ENCODE measurements at regions not wholly inside any gene's neighbourhood (a gene's known extent, or its start where the extent isn't known, plus 50 kb on each side); places are given as distances from the start of the nearest gene placed in this dataset.

- no peak overlapping the region for H3K27ac ChIP-seq
- no peaks in the 10 kb centered on the region for H3K36me3 ChIP-seq
- H3K4me3 ChIP-seq = no peak overlapping the region
- intact Hi-C loops (cut with DNase I) = no loop called here
- DNase-seq = no peak
- no peaks in the 10 kb centered on the region for H3K4me1 ChIP-seq (ENCODE audit: insufficient read depth)
- TF ChIP-seq CTCF (IDR thresholded peaks at IDR 0.05) = no peak
- no peak for TF ChIP-seq EP300 (IDR thresholded peaks at IDR 0.05)
- TF ChIP-seq POLR2A (IDR thresholded peaks at IDR 0.05) = no peak
- H3K9me3 ChIP-seq = no peaks in the 10 kb centered on the region
- WGBS, 3 donors = 43 to 46% (median 44%) methylated on average over 12 of the region's 12 CpGs
- no peaks in the 10 kb centered on the region for H3K27me3 ChIP-seq
These were observed 141.7 kb downstream of the EDN3 start for GRCh38 chr20:59441860-59442810.

DNA sequence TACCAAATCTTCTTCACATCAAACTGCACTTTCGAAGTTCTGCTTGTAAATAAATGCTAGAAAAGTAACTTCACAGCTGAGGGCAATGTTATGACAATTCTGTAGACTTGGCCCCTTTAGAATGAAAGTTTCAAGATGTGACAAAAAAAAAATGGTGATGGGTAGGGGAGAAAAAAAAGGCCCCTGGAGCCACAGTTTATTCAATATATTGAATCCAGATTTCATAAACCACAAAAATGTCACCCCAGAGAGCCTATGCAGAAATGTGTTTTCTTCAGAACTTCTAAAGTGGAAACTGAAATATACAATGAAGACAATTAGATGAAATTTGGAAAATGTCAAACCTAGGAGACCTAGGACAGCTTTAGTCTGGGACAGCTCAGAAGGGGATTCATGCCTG, 143.1 kb downstream of the EDN3 start:
- Histone ChIP-seq H3K4me1 (ENCODE audit: insufficient read depth) (no peaks in the 10 kb centered on the region), H3K36me3 (no peaks in the 10 kb centered on the region), H3K27me3 (no peaks in the 10 kb centered on the region), H3K27ac (no peak overlapping the region), H3K4me3 (no peak overlapping the region), H3K9me3 (no peaks in the 10 kb centered on the region)
- intact Hi-C loops (cut with DNase I) = no loop called here
- TF ChIP-seq EP300 (IDR thresholded peaks at IDR 0.05) (no peak), POLR2A (IDR thresholded peaks at IDR 0.05) (no peak), CTCF (IDR thresholded peaks at IDR 0.05) (no peak)
- DNase-seq = no peak
- 41 to 56% (median 51%) methylated on average over 1 of the region's 1 CpG for WGBS, 3 donors

- H3K4me3 ChIP-seq = no peak overlapping the region
- WGBS, 3 donors = 78 to 80% (median 80%) methylated on average over 4 of the region's 4 CpGs
- H3K4me1 ChIP-seq (ENCODE audit: insufficient read depth) = no peaks in the 10 kb centered on the region
- H3K27me3 ChIP-seq = no peaks in the 10 kb centered on the region
- TF ChIP-seq CTCF (IDR thresholded peaks at IDR 0.05) (no peak), POLR2A (IDR thresholded peaks at IDR 0.05) (no peak), EP300 (IDR thresholded peaks at IDR 0.05) (no peak)
- H3K36me3 ChIP-seq = no peaks in the 10 kb centered on the region
- DNase-seq = no peak
- intact Hi-C loops (cut with DNase I) = no loop called here
- no peaks in the 10 kb centered on the region for H3K9me3 ChIP-seq
- H3K27ac ChIP-seq = no peak overlapping the region
These were observed 146.0 kb downstream of the EDN3 start for GRCh38 chr20:59446376-59446775.

DNA sequence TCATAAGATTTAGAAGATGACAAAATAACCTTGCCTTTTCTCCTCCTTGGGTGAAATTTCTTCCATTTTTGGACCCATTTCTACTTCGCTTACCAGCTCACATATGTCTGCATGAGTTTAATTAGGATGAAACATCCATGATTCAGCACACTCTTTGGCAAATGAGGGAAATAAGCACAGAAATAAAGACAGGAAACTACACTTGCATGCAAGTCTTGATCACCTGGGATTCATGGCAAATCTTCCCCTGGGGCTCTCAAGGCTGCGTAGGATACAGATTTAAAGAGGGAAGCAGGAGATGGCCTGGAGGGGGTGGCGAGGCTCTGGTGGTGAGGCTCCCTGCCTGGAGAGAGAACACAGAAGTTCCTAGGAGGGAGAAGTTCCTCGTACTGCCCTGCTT, 147.8 kb downstream of the EDN3 start:
- H3K9me3 ChIP-seq = no peaks in the 10 kb centered on the region
- H3K27me3 ChIP-seq = no peaks in the 10 kb centered on the region
- TF ChIP-seq CTCF (IDR thresholded peaks at IDR 0.05) (no peak), EP300 (IDR thresholded peaks at IDR 0.05) (no peak), POLR2A (IDR thresholded peaks at IDR 0.05) (no peak)
- no peak for DNase-seq
- H3K36me3 ChIP-seq = no peaks in the 10 kb centered on the region
- WGBS, 3 donors = 60 to 70% (median 61%) methylated on average over 4 of the region's 4 CpGs
- H3K4me1 ChIP-seq (ENCODE audit: insufficient read depth) = no peaks in the 10 kb centered on the region
- no peak overlapping the region for H3K4me3 ChIP-seq
- intact Hi-C loops (cut with DNase I) = no loop called here
- no peak overlapping the region for H3K27ac ChIP-seq
